Endodermal cell (in vitro differentiated cells): ENCODE measurements at regions not wholly inside any gene's neighbourhood (a gene's known extent, or its start where the extent isn't known, plus 50 kb on each side); places are given as distances from the start of the nearest gene placed in this dataset.
A peak's percentile ranks its signal among the peaks of the same experiment; 100 is the strongest.

Experiments used
- DNase-seq: peaks from one replicate; pipeline ENCODE4 v3.0.0-alpha.2; 2017
- H3K27ac ChIP-seq: 2 replicates; pipeline ENCODE4 v1.5.1; 2013; ENCODE audit warnings: mild to moderate bottlenecking, low read depth, low read length, moderate library complexity
- H3K27me3 ChIP-seq: 2 replicates; pipeline ENCODE4 v1.6.1; 2013; ENCODE audit warnings: mild to moderate bottlenecking, low read length, moderate library complexity; ENCODE audit not compliant: insufficient read depth, control insufficient read depth, poor library complexity, severe bottlenecking
- H3K36me3 ChIP-seq: 2 replicates; pipeline ENCODE4 v1.7.0; 2013; ENCODE audit warnings: mild to moderate bottlenecking, low read length, moderate library complexity; ENCODE audit not compliant: control insufficient read depth, insufficient read depth
- H3K4me1 ChIP-seq: one replicate; pipeline ENCODE4 v1.7.0; 2013; ENCODE audit warnings: low read length; ENCODE audit not compliant: control insufficient read depth, insufficient read depth
- H3K4me3 ChIP-seq: 2 replicates; pipeline ENCODE4 v1.5.1; 2013; ENCODE audit warnings: mild to moderate bottlenecking, low read length, moderate library complexity
- H3K9ac ChIP-seq: 2 replicates; pipeline ENCODE4 v1.6.1; 2013; ENCODE audit warnings: mild to moderate bottlenecking, low read length, moderate library complexity; ENCODE audit not compliant: poor library complexity, severe bottlenecking; ENCODE audit errors: extremely low read depth
- H3K9me3 ChIP-seq: 2 replicates; pipeline ENCODE4 v1.6.1; 2013; ENCODE audit warnings: mild to moderate bottlenecking, low read length, moderate library complexity; ENCODE audit not compliant: control insufficient read depth
- H3K27ac Mint-ChIP-seq: 2 replicates; pipeline ENCODE4 v1.8.0; 2020; ENCODE audit warnings: mixed read lengths
- H3K27me3 Mint-ChIP-seq: 2 replicates; pipeline ENCODE4 v1.8.0; 2021; ENCODE audit warnings: mild to moderate bottlenecking, mixed read lengths; ENCODE audit not compliant: insufficient read depth
- H3K36me3 Mint-ChIP-seq: 2 replicates; pipeline ENCODE4 v1.8.0; 2020; ENCODE audit warnings: low read depth, mixed read lengths
- H3K4me1 Mint-ChIP-seq: 2 replicates; pipeline ENCODE4 v1.8.0; 2020; ENCODE audit warnings: mixed read lengths
- H3K4me3 Mint-ChIP-seq: 2 replicates; pipeline ENCODE4 v1.8.0; 2020; ENCODE audit warnings: mild to moderate bottlenecking, moderate library complexity, mixed read lengths
- H3K9me3 Mint-ChIP-seq: 2 replicates; pipeline ENCODE4 v1.8.0; 2020; ENCODE audit warnings: mild to moderate bottlenecking, mixed read lengths
- WGBS, 2 experiments: methylation state at CpG; one replicate each; pipeline versions ENCODE4 v1.1.5 to v1.1.7; 2013; ENCODE audit warnings: missing lambda C conversion rate in 2 of 2, mixed read lengths in 1 of 2; ENCODE audit not compliant: insufficient coverage in 1 of 2, insufficient read length in 1 of 2; 5-methylcytosine and 5-hydroxymethylcytosine counted together
- TF ChIP-seq, protein P1 (sequence below): fragments of 200-600 bp; sonication (generic); conservative IDR thresholded peaks from 2 replicates; pipeline ENCODE4 v1.5.0; 2021; ENCODE audit warnings: antibody characterized with exemption, mild to moderate bottlenecking

DNA sequence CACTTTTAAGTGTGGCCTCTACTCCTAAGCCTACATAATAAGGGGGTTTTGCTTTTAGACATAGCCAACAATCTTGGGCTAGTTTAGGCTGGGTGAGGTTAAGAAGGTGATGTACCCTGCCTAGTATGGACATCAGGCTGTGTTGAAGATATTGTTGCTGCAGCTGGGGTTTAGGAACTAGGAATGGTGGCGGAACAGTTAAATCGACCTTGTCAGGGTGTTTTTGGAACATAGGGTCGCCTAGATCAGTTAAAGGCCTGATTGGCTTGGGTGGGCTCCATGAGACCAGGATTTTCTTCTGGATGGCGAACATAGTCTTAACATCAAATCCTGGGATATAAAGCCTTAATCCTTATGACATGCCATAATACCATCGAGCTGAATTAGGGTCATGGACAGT lies 156.1 kb downstream of the TRIM27 start:
- no peaks in the 10 kb centered on the region for H3K36me3 ChIP-seq
- peaks cover 44% of the 10 kb centered on the region for H3K4me1 ChIP-seq
- 78 to 93% methylated on average over 3 to 5 of the region's 5 CpGs for WGBS, 2 experiments
- H3K36me3 Mint-ChIP-seq, result peaks cover 9% of the 10 kb centered on the region
- no peak overlapping the region for H3K27ac ChIP-seq
- H3K9ac ChIP-seq, result no peak overlapping the region
- no peaks in the 10 kb centered on the region for H3K9me3 ChIP-seq
- peaks cover 99% of the 10 kb centered on the region for H3K27me3 Mint-ChIP-seq
- TF ChIP-seq, protein P1, sequence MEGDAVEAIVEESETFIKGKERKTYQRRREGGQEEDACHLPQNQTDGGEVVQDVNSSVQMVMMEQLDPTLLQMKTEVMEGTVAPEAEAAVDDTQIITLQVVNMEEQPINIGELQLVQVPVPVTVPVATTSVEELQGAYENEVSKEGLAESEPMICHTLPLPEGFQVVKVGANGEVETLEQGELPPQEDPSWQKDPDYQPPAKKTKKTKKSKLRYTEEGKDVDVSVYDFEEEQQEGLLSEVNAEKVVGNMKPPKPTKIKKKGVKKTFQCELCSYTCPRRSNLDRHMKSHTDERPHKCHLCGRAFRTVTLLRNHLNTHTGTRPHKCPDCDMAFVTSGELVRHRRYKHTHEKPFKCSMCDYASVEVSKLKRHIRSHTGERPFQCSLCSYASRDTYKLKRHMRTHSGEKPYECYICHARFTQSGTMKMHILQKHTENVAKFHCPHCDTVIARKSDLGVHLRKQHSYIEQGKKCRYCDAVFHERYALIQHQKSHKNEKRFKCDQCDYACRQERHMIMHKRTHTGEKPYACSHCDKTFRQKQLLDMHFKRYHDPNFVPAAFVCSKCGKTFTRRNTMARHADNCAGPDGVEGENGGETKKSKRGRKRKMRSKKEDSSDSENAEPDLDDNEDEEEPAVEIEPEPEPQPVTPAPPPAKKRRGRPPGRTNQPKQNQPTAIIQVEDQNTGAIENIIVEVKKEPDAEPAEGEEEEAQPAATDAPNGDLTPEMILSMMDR, result no peak
- peaks cover 79% of the 10 kb centered on the region for H3K27me3 ChIP-seq
- no peak overlapping the region for H3K4me3 Mint-ChIP-seq
- DNase-seq, result no peak
- no peak overlapping the region for H3K27ac Mint-ChIP-seq
- peaks cover 74% of the 10 kb centered on the region for H3K4me1 Mint-ChIP-seq
- H3K4me3 ChIP-seq, result no peak overlapping the region
- peaks cover 1% of the 10 kb centered on the region for H3K9me3 Mint-ChIP-seq

GRCh38 chr6:28768187-28768913 lies 155.4 kb downstream of the TRIM27 start:
- no peak for DNase-seq
- H3K4me3 Mint-ChIP-seq, result no peak overlapping the region
- no peak overlapping the region for H3K27ac Mint-ChIP-seq
- H3K4me1 ChIP-seq, result peaks cover 44% of the 10 kb centered on the region
- no peaks in the 10 kb centered on the region for H3K9me3 Mint-ChIP-seq
- no peak overlapping the region for H3K27ac ChIP-seq
- H3K9me3 ChIP-seq, result no peaks in the 10 kb centered on the region
- peaks cover 82% of the 10 kb centered on the region for H3K27me3 ChIP-seq
- peaks cover 9% of the 10 kb centered on the region for H3K36me3 Mint-ChIP-seq
- WGBS, 2 experiments, result 85 to 90% methylated on average over 12 of the region's 12 CpGs
- peaks cover 99% of the 10 kb centered on the region for H3K27me3 Mint-ChIP-seq
- no peak overlapping the region for H3K9ac ChIP-seq
- TF ChIP-seq, protein P1, result no peak
- no peak overlapping the region for H3K4me3 ChIP-seq
- H3K4me1 Mint-ChIP-seq, result peaks cover 80% of the 10 kb centered on the region
- H3K36me3 ChIP-seq, result no peaks in the 10 kb centered on the region

- no peaks in the 10 kb centered on the region for H3K36me3 ChIP-seq
- 21 to 38% methylated on average over 11 to 20 of the region's 20 CpGs for WGBS, 2 experiments
- peaks cover 82% of the 10 kb centered on the region for H3K27me3 ChIP-seq
- Mint-ChIP-seq H3K36me3 (peaks cover 9% of the 10 kb centered on the region), H3K4me3 (peak overlapping the region; percentile 26), H3K4me1 (peaks cover 77% of the 10 kb centered on the region), H3K27ac (peak overlapping the region; percentile 55), H3K9me3 (no peaks in the 10 kb centered on the region), H3K27me3 (peaks cover 100% of the 10 kb centered on the region)
- H3K4me1 ChIP-seq, result peaks cover 44% of the 10 kb centered on the region
- peak overlapping the region; percentile 22 for H3K4me3 ChIP-seq
- H3K9me3 ChIP-seq, result no peaks in the 10 kb centered on the region
- H3K27ac ChIP-seq, result no peak overlapping the region
- TF ChIP-seq, protein P1, result peak; percentile 60
- peak; percentile 85 for DNase-seq
- no peak overlapping the region for H3K9ac ChIP-seq
Measured at GRCh38 chr6:28769626-28770402, 154.0 kb downstream of the TRIM27 start.
